Heart right ventricle (tissue), 16 donors: ENCODE measurements at regions not wholly inside any gene's neighbourhood (a gene's known extent, or its start where the extent isn't known, plus 50 kb on each side); places are given as distances from the start of the nearest gene placed in this dataset.

ENCODE experiments used
- ATAC-seq, 8 donors: fragments of 200-7000 bp; cut with Tn5 transposase; one replicate each; pipeline ENCODE4 v1.9.1; 2020; ENCODE audit warnings: mild to moderate bottlenecking in 8 of 8, moderate library complexity in 8 of 8, moderate number of reproducible peaks in 1 of 8
- DNase-seq, 2 donors: peaks; one replicate each; pipeline ENCODE4 v3.0.0-alpha.2; 2020
- H3K27ac ChIP-seq, 10 donors: fragments of 200-600 bp; sonication (generic) in 2 of 10; one replicate each; pipeline versions ENCODE4 v1.5.0 to v1.8.0; 2020 to 2022; ENCODE audit warnings: mild to moderate bottlenecking in 3 of 10
- H3K27me3 ChIP-seq, 7 donors: fragments of 200-600 bp; one replicate each; pipeline ENCODE4 v1.8.0; 2021 to 2022; ENCODE audit warnings: mild to moderate bottlenecking in 2 of 7
- H3K36me3 ChIP-seq, 9 donors: fragments of 200-600 bp; sonication (generic) in 1 of 9; one replicate each; pipeline versions ENCODE4 v1.5.0 to v1.8.0; 2020 to 2022; ENCODE audit warnings: mild to moderate bottlenecking in 2 of 9
- H3K4me1 ChIP-seq, 9 donors: fragments of 200-600 bp; sonication (generic) in 1 of 9; one replicate each; pipeline versions ENCODE4 v1.5.0 to v1.8.0; 2020 to 2022; ENCODE audit warnings: mild to moderate bottlenecking in 4 of 9
- H3K4me3 ChIP-seq, 10 donors: fragments of 200-600 bp; sonication (generic) in 2 of 10; one replicate each; pipeline versions ENCODE4 v1.5.0 to v1.8.0; 2020 to 2022; ENCODE audit warnings: mild to moderate bottlenecking in 7 of 10, moderate library complexity in 2 of 10
- H3K9me3 ChIP-seq, 11 donors: fragments of 200-600 bp in 10 of 11; sonication (generic) in 2 of 11; one replicate each; pipeline versions ENCODE4 v1.5.0 to v1.8.0; 2013 to 2022; ENCODE audit warnings: mild to moderate bottlenecking in 2 of 11, control low read depth in 1 of 11, moderate library complexity in 1 of 11
- CTCF ChIP-seq, 9 donors: fragments of 200-600 bp; sonication (generic) in 2 of 9; IDR thresholded peaks; one replicate each; pipeline versions ENCODE4 v1.5.0 to v1.8.0; 2021 to 2022; ENCODE audit warnings: antibody characterized with exemption in 9 of 9, mild to moderate bottlenecking in 5 of 9, moderate library complexity in 1 of 9
- WGBS, 2 donors: extraction: QIAGEN DNeasy Blood & Tissue Kit; methylation state at CpG; one replicate each; pipeline ENCODE4 v1.1.7; 2013; ENCODE audit warnings: inconsistent platforms in 1 of 2; 5-methylcytosine and 5-hydroxymethylcytosine counted together
- intact Hi-C, 10 donors: fragments of 100-400 bp; cut with DNase I; formaldehyde crosslinking; loops; one replicate each; pipeline versions ENCODE4 v1.11.1 to v1.14.2; 2022
- donor health status: Arrhythmogenic right ventricular cardiomyopathy.
- donor health status: ischemic (EF 13 %, LVEDD 7.1; RV severe dilation, severe dysfunction).
- donor health status: healthy with polysubstance abuse.
- donor health status: DM: no; HTN: yes; CAD: no.
- donor health status: DM: no; HTN: no; CAD: no.
- donor health status: ischemic (EF 25% LVEDD 6.9; RV normal size, moderate dysfunction).
- donor health status: ischemic (EF 25% LVEDD 5.7; RV mildly dilated, moderate dysfunction).
- donor health status: healthy.
- donor health status: DM: yes; HTN: yes; CAD: no.
- donor health status: Ischemic cardiomyopathy.
- donor health status: ischemic (EF 35%, LVEDD 5.7; RV mildly dilated, moderate dysfunction).
- donor health status: nonischemic (EF 11% LVEDD 7.7; RV severe dilation, severe dysfunction).
- donor health status: DM: yes; HTN: yes; CAD: no.
- donor health status: PGD.
- donor health status: ischemic (EF 29% LVEDD 5.4; RV normal size, mild dysfunction).
- donor health status: nonischemic (EF 23%, LVEDD 6.1; RV moderate dilation, normal function).

GRCh38 chr5:174599992-174600391 lies 124.4 kb upstream of the MSX2 start:
- Histone ChIP-seq H3K4me3 (no peak overlapping the region), H3K27me3 (peaks cover 0 to 69% (median 29%) of the 10 kb centered on the region in 7 donors), H3K4me1 (no peaks in the 10 kb centered on the region), H3K27ac (no peak overlapping the region), H3K9me3 (peaks cover 0 to 11% (median 0%) of the 10 kb centered on the region in 11 donors), H3K36me3 (no peaks in the 10 kb centered on the region)
- DNase-seq (no peak), ATAC-seq (no peak)
- 17 to 23% methylated on average over 6 of the region's 6 CpGs for WGBS, 2 donors
- no peak for TF ChIP-seq CTCF (IDR thresholded peaks at IDR 0.05)
- intact Hi-C loops: no loop called here

GRCh38 chr5:174601946-174602345 lies 122.4 kb upstream of the MSX2 start:
- 98% methylated on average over 1 of the region's 1 CpG for WGBS, 2 donors

GRCh38 chr5:174606153-174606552 lies 118.2 kb upstream of the MSX2 start:
- DNase-seq (no peak), ATAC-seq (no peak)
- Histone ChIP-seq H3K27ac (no peak overlapping the region), H3K36me3 (no peaks in the 10 kb centered on the region), H3K4me1 (no peaks in the 10 kb centered on the region), H3K4me3 (no peak overlapping the region), H3K27me3 (peaks cover 0 to 27% (median 6%) of the 10 kb centered on the region in 7 donors), H3K9me3 (peaks cover 0 to 11% (median 0%) of the 10 kb centered on the region in 11 donors)
- intact Hi-C loops: no loop called here
- no peak for TF ChIP-seq CTCF (IDR thresholded peaks at IDR 0.05)
- 59 to 76% methylated on average over 3 of the region's 3 CpGs for WGBS, 2 donors

More at GRCh38 chr5:174601946-174602345, 122.4 kb upstream of the MSX2 start:
- DNase-seq (no peak), ATAC-seq (no peak)
- Histone ChIP-seq H3K27ac (no peak overlapping the region), H3K36me3 (no peaks in the 10 kb centered on the region), H3K4me3 (no peak overlapping the region), H3K4me1 (no peaks in the 10 kb centered on the region), H3K27me3 (peaks cover 0 to 62% (median 34%) of the 10 kb centered on the region in 7 donors), H3K9me3 (peaks cover 0 to 11% (median 0%) of the 10 kb centered on the region in 11 donors)
- no peak for TF ChIP-seq CTCF (IDR thresholded peaks at IDR 0.05)
- intact Hi-C loops: no loop called here

- intact Hi-C loops: no loop called here
- peaks cover 0 to 24% (median 5%) of the 10 kb centered on the region in 7 donors for H3K27me3 ChIP-seq
- DNase-seq: no peak
- H3K4me3 ChIP-seq: no peak overlapping the region
- no peaks in the 10 kb centered on the region for H3K4me1 ChIP-seq
- H3K36me3 ChIP-seq: no peaks in the 10 kb centered on the region
- H3K27ac ChIP-seq: no peak overlapping the region
- TF ChIP-seq CTCF (IDR thresholded peaks at IDR 0.05): no peak
- peaks cover 0 to 11% (median 0%) of the 10 kb centered on the region in 11 donors for H3K9me3 ChIP-seq
- ATAC-seq: no peak
- WGBS, 2 donors: 29 to 36% methylated on average over 4 of the region's 4 CpGs
Observed at GRCh38 chr5:174606646-174607045, 117.7 kb upstream of the MSX2 start.
